Fibroblast of pulmonary artery (primary cell): ENCODE measurements at regions not wholly inside any gene's neighbourhood (a gene's known extent, or its start where the extent isn't known, plus 50 kb on each side); places are given as distances from the start of the nearest gene placed in this dataset.

Experiments
- DNase-seq: peaks from one replicate; pipeline ENCODE4 v3.0.0-alpha.2; 2010; ENCODE audit warnings: low read depth
- H3K4me3 ChIP-seq: replicated peaks from 2 replicates; pipeline ENCODE4 v1.5.1; 2011; ENCODE audit warnings: low read depth, mild to moderate bottlenecking, control low read depth, low read length, moderate library complexity
- CTCF ChIP-seq: IDR thresholded peaks from 2 replicates; pipeline ENCODE4 v1.5.1; 2011; ENCODE audit warnings: mild to moderate bottlenecking, control low read depth, low read length, inconsistent platforms; ENCODE audit errors: missing control alignments

DNA sequence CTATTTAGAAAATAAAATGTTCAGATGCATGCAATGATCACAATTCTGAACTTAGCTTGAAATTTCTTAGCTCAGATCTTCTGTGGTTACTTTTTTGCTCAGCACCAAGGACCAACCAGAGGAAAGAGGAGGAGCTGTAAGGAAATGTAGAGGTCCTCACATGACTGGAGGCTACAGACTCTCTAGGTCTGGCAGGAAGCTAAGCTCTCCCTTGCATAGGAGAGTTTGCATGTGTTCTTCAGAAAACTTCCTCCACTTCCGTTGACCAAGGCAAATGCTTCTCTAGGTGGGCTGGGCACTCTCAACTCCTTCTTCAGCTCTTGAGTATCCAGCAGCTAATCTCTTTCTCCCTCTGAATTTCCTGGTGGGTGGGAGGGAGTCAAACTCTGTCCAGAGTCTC lies 119.6 kb downstream of the BTC start:
- TF ChIP-seq CTCF = no peak
- no peak overlapping the region for H3K4me3 ChIP-seq
- no peak for DNase-seq

GRCh38 chr4:74675673-74676279 lies 118.5 kb downstream of the BTC start:
- TF ChIP-seq CTCF = peak; percentile 96
- no peak overlapping the region for H3K4me3 ChIP-seq
- DNase-seq = peak; percentile 86

DNA sequence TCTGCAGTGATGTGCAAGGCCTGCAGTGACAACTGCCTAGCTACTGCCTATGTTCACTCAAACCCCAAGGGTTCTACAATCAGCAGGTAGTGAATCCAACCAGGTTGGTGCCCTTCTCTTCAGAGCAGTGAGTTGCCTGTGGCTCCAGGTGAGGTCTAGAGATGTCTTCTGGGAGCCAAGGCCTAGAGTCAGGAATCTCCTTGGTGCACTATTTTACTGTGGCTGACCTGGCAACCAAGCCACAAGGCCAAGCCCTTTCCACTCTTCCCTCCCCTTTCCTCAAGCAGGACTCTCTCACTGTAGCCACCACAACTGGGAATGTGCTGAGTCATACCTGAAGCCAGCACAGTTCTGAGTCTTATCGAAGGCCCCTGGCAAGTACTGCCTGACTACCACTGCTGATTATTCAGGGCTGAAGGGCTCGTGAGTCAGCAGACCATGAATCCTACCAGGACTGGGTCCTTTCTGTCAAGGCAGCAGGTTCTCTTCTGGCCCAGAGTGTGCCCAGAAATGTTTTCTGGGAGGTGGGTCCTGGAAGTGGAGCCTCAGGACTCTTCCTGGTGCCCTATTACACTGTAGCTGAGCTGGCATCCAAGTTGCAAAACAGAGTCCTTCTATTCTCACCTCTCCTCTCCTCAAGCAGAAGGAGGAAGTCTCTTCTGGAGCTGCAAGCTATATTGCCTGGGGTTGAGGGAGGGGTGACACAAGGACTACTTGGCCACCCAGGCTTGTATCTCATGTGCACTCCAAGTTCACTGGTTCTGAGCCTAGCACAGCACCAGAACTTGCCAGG lies 111.6 kb downstream of the BTC start:
- no peak overlapping the region for H3K4me3 ChIP-seq
- peak; percentile 94 for DNase-seq
- no peak for TF ChIP-seq CTCF

GRCh38 chr4:74692972-74693371 lies 101.4 kb downstream of the BTC start:
- TF ChIP-seq CTCF = no peak
- DNase-seq = no peak
- H3K4me3 ChIP-seq = no peak overlapping the region
